Activated CD4-positive, alpha-beta T cell treated with anti-CD3 and anti-CD28 coated beads, Interleukin-2, amount 10 ng/mL, durations not matched to agents 24 days and 14 days (primary cell): ENCODE measurements at regions not wholly inside any gene's neighbourhood (a gene's known extent, or its start where the extent isn't known, plus 50 kb on each side); places are given as distances from the start of the nearest gene placed in this dataset.

Experiments used
- DNase-seq: peaks from one replicate; pipeline ENCODE4 v3.0.0; 2022
- H3K27ac Mint-ChIP-seq: one replicate; pipeline ENCODE4 v1.8.0; 2022; ENCODE audit warnings: mild to moderate bottlenecking, mixed read lengths
- H3K27me3 Mint-ChIP-seq: one replicate; pipeline ENCODE4 v1.8.0; 2022; ENCODE audit warnings: mixed read lengths
- H3K36me3 Mint-ChIP-seq: one replicate; pipeline ENCODE4 v1.8.0; 2022; ENCODE audit warnings: low read depth, mild to moderate bottlenecking, mixed read lengths
- H3K4me1 Mint-ChIP-seq: one replicate; pipeline ENCODE4 v1.8.0; 2021; ENCODE audit warnings: mixed read lengths
- H3K4me3 Mint-ChIP-seq: one replicate; pipeline ENCODE4 v1.8.0; 2022; ENCODE audit warnings: mild to moderate bottlenecking, moderate library complexity, mixed read lengths
- H3K9me3 Mint-ChIP-seq: one replicate; pipeline ENCODE4 v1.8.0; 2021; ENCODE audit warnings: mixed read lengths
- intact Hi-C: fragments of 100-400 bp; cut with micrococcal nuclease; formaldehyde crosslinking; loops from one replicate; pipeline ENCODE4 v1.15.1; 2023

DNA sequence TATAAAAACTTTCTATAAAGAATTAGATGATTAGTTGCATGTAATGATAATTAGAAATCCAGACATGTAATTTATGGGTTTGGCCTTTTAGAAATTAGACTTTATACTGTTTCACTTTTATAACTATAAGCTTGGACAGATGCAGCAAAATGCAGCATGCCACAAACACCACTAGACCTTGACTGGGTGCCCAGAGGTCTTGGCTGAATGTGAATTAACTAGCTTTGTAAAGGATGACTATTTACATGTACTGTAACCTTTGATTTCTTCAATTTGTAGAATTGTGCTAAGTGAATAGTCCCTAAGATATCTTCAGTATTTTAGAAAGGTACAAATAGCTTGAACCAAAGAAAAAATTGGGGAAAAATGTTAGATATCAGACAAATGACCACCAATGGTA, 2168.1 kb downstream of the MAT2B start:
- H3K36me3 Mint-ChIP-seq = no peaks in the 10 kb centered on the region
- H3K9me3 Mint-ChIP-seq = peaks cover 8% of the 10 kb centered on the region
- no peak for DNase-seq
- no peak overlapping the region for H3K27ac Mint-ChIP-seq
- no peaks in the 10 kb centered on the region for H3K27me3 Mint-ChIP-seq
- intact Hi-C loops = no loop called here
- no peaks in the 10 kb centered on the region for H3K4me1 Mint-ChIP-seq
- H3K4me3 Mint-ChIP-seq = no peak overlapping the region

DNA sequence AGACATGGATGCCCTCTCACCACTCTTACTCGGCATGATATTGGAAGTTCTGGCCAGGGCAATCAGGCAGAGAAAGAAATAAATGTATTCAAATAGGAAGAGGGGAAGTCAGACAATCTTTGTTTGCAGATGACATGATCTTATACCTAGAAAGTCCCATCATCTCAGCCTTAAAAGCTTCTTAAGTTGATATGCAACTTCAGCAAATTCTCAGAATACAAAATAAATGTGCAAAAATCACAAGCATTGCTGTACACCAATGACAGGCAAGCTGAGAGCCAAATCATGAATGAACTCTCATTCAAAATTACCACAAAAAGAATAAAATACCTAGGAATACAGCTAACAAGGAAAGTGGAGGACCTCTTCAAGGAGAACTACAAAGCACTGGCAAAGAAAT, 2190.4 kb downstream of the MAT2B start:
- Mint-ChIP-seq H3K4me3 (no peak overlapping the region), H3K4me1 (no peaks in the 10 kb centered on the region), H3K9me3 (peaks cover 5% of the 10 kb centered on the region), H3K27ac (no peak overlapping the region), H3K27me3 (no peaks in the 10 kb centered on the region), H3K36me3 (no peaks in the 10 kb centered on the region)
- intact Hi-C loops = no loop called here
- DNase-seq = no peak

DNA sequence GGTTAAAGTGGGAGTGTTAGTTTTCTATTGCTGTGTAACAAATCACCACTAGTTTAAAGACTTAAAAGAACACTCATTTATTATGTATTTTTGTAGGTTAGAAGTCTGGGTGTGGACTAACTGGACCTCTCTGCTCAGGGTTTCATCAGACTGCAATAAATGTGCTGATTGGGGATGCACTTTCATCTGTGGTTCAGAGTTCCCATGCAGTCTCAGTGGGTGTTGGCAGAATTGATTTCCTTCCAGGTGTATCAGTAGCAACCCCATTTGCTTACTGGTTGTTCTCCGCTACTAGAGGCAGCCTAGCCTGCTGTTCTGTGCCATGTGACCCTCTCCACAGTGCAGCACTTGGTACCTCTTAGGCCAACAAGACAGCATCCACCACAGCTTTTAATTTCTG, 2200.5 kb downstream of the MAT2B start:
- H3K4me1 Mint-ChIP-seq = no peaks in the 10 kb centered on the region
- H3K27me3 Mint-ChIP-seq = no peaks in the 10 kb centered on the region
- H3K27ac Mint-ChIP-seq = no peak overlapping the region
- DNase-seq = no peak
- no peak overlapping the region for H3K4me3 Mint-ChIP-seq
- no peaks in the 10 kb centered on the region for H3K36me3 Mint-ChIP-seq
- intact Hi-C loops = no loop called here
- no peaks in the 10 kb centered on the region for H3K9me3 Mint-ChIP-seq

DNA sequence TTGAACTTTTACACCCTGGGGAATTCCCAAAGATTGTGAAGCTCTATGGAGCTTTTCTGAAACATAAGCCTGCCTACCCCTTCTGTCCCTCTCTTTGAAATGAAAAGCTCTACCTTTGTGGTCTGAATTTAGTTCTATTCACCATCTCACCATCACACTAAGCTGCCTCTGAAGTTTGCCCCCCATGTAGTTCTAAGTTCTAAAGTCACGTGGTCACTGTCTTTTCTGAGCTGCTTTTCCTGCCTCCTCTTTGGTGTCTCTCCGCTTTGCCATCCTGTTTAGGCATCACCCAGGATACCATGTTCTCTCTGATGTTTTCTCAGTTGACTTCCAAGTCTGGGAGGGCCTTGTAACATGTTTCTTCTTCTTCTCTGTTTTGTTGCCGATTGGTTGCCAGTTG, 2206.6 kb downstream of the MAT2B start:
- no peaks in the 10 kb centered on the region for H3K4me1 Mint-ChIP-seq
- H3K27me3 Mint-ChIP-seq = no peaks in the 10 kb centered on the region
- no peaks in the 10 kb centered on the region for H3K9me3 Mint-ChIP-seq
- H3K27ac Mint-ChIP-seq = no peak overlapping the region
- H3K4me3 Mint-ChIP-seq = no peak overlapping the region
- intact Hi-C loops = no loop called here
- no peak for DNase-seq
- H3K36me3 Mint-ChIP-seq = no peaks in the 10 kb centered on the region

DNA sequence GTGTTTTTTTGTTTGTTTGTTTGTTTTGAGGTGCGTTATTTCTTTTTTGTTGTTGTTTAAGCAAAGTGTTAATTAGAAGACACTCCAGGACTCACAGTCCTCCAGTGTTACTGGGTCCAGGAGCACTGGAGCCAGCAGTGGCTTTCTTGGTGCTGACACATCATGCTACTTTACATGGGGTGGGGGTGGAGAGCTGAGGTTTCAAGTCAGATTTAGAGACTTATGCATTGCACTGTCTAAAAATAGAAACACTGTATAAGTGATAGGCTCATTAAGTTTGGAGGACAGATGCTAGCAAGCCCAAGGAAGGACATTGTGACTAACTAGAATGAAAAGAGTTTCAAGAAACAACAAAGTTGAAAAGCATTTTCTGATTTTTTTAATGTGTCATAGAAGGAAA, 2209.2 kb downstream of the MAT2B start:
- intact Hi-C loops = no loop called here
- Mint-ChIP-seq H3K27me3 (no peaks in the 10 kb centered on the region), H3K4me1 (no peaks in the 10 kb centered on the region), H3K4me3 (no peak overlapping the region), H3K36me3 (no peaks in the 10 kb centered on the region), H3K9me3 (no peaks in the 10 kb centered on the region), H3K27ac (no peak overlapping the region)
- no peak for DNase-seq

DNA sequence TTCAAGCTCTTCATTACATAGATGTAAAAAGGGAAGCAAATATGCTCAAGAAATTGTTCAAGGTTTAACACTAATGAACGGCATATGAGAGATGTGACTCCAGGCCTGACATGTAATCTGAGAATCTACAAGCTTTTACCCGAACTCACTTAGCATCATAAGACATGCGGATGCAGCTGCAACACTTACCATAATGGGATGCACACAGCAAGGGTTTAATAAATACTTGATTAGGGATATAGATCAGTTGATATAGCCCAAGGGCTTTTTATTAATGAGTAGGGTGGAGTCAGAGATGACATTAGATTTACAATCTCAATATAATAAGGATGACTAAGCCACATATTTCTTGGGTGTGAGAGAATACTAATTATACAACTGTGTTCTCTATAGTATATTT, 2215.5 kb downstream of the MAT2B start:
- no peaks in the 10 kb centered on the region for H3K4me1 Mint-ChIP-seq
- no peak overlapping the region for H3K27ac Mint-ChIP-seq
- no peak overlapping the region for H3K4me3 Mint-ChIP-seq
- intact Hi-C loops = no loop called here
- no peaks in the 10 kb centered on the region for H3K27me3 Mint-ChIP-seq
- no peaks in the 10 kb centered on the region for H3K36me3 Mint-ChIP-seq
- DNase-seq = no peak
- H3K9me3 Mint-ChIP-seq = peaks cover 6% of the 10 kb centered on the region

DNA sequence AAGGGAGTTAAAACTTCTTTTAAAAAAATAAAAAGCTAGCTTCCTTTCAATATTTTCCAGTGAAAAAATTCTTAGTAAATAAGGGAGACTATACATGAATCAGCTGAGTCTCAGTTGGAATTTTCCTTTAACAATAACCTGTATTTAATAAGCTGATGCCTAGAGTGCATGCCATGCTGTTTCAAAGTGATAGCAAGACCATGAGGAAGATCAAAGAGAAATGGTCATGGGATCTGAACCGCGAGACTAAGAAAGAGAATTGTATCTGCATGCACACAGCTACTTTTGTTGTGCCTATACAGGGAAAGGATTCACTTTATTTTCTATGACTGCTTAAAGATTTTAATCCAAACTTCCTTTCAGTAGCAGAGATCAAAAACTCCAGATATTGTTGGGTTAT, 2217.0 kb downstream of the MAT2B start:
- Mint-ChIP-seq H3K9me3 (peaks cover 6% of the 10 kb centered on the region), H3K36me3 (no peaks in the 10 kb centered on the region), H3K27ac (no peak overlapping the region), H3K27me3 (no peaks in the 10 kb centered on the region), H3K4me1 (no peaks in the 10 kb centered on the region), H3K4me3 (no peak overlapping the region)
- DNase-seq = no peak
- intact Hi-C loops = no loop called here

DNA sequence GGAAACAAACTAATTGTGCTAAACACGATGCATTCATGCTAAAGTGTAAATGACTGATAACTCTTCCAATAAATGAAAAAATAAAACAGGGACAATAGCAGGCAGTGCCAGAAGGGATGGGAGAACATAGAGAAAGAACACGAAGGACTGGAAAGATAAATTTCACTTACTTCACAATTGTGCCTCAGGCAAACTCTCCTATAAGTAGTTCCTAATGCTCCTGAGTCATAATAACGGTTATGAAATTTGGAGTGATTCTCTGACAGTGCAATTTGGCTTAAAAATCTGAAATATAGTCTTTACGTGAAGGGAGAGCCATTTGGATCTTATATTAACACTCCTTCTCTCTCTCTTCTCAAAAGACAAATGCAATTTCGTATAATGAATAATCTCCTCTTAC, 2218.5 kb downstream of the MAT2B start:
- Mint-ChIP-seq H3K27me3 (no peaks in the 10 kb centered on the region), H3K36me3 (no peaks in the 10 kb centered on the region), H3K27ac (no peak overlapping the region), H3K9me3 (peaks cover 6% of the 10 kb centered on the region), H3K4me3 (no peak overlapping the region), H3K4me1 (no peaks in the 10 kb centered on the region)
- intact Hi-C loops = no loop called here
- no peak for DNase-seq

DNA sequence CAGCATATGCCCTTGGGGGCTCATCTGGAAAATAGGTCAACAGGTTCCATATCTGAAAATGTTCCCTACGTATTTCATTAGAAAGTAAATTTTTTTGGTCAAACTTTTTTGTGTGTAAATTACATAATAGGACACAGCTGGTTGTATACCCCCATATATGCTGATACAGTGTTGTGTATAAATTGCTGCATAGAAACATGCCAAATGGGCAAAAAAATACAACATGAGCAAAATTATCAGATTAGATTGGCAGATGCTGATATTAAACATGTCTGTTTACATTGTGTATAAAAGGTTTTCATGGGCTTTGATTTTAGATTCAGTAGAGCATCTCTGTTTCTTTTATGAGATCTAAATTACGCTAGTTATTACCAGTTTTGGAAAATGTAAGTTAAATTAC, 2223.0 kb downstream of the MAT2B start:
- H3K36me3 Mint-ChIP-seq = no peaks in the 10 kb centered on the region
- intact Hi-C loops = no loop called here
- H3K9me3 Mint-ChIP-seq = peaks cover 6% of the 10 kb centered on the region
- no peak for DNase-seq
- H3K27me3 Mint-ChIP-seq = no peaks in the 10 kb centered on the region
- H3K4me1 Mint-ChIP-seq = no peaks in the 10 kb centered on the region
- H3K4me3 Mint-ChIP-seq = no peak overlapping the region
- H3K27ac Mint-ChIP-seq = no peak overlapping the region

DNA sequence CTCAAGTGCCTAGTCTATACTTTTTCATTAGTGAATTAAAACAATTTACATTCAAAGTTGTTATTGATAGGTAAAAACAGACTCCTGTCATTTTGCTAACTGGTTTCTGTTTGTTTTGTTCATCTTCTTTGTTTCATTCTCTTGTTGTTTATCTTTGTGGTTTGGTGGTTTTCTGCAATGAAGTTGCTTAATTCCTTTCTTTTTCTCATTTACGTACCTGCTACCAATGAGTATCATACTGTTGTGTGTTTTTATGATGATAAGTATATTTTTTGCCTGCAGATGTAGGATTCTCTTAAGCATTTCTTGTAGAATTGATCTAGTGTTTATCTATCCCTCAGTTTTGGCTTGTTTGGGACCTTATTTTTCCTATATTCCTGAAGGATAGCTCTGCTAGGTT, 2230.0 kb downstream of the MAT2B start:
- H3K36me3 Mint-ChIP-seq = no peaks in the 10 kb centered on the region
- no peak overlapping the region for H3K4me3 Mint-ChIP-seq
- intact Hi-C loops = no loop called here
- no peaks in the 10 kb centered on the region for H3K27me3 Mint-ChIP-seq
- H3K4me1 Mint-ChIP-seq = no peaks in the 10 kb centered on the region
- no peak for DNase-seq
- no peak overlapping the region for H3K27ac Mint-ChIP-seq
- H3K9me3 Mint-ChIP-seq = peaks cover 8% of the 10 kb centered on the region

DNA sequence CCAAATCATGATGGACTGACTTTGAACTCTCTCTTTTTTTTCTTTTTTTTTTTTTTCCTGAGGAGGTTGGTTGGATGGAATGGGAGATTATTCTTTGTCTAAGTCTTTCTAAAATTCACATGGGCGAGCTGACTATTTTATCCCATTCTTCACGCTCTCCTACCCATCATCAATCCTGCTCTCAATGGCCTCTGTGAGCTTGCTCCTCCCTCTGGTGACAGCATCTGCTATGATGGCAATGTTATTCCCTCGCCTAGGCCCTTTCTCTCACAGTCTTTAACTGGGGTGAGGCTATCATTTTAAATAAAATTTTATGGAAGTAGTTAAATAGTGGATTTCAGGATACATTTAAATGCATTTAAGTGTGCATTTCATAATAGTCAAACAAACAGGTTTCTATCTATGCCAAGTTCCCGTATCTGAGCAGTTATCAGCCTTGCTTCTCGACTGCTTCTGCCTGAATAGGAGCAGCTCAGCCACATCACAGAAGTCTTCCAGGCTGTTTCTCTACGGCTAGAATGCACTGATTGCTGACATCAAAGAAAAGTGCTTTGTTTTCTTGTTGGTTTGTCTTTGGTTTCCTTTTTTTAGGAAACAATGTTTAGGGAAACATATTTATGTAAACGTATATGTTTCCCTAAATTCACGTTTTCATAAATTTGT, 2233.8 kb downstream of the MAT2B start:
- H3K4me1 Mint-ChIP-seq = no peaks in the 10 kb centered on the region
- no peak overlapping the region for H3K27ac Mint-ChIP-seq

DNA sequence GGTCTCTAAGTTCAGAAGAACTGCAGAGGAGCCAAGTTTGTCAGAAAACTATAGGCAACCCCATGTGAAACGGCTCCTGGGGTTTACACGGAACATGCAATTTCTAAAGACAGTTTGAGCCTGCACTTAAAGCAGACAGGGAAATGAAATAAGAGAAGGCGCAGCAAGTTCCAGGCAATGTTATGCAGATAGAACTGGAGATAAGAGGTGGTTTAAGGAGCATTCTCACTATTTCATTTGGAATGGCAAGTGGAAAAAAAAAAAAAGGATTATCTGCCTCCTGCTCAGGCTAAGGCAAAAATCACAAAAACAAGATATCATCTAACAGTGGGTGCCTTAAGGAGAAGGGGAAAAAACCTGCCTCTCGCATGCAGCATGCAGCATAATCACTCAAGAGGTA, 2252.4 kb downstream of the MAT2B start:
- Mint-ChIP-seq H3K27me3 (no peaks in the 10 kb centered on the region), H3K36me3 (no peaks in the 10 kb centered on the region), H3K4me3 (no peak overlapping the region), H3K9me3 (peaks cover 9% of the 10 kb centered on the region), H3K4me1 (no peaks in the 10 kb centered on the region), H3K27ac (no peak overlapping the region)
- DNase-seq = no peak
- intact Hi-C loops = no loop called here

More for the DNA sequence above, 2233.8 kb downstream of the MAT2B start:
- Mint-ChIP-seq H3K9me3 (peaks cover 5% of the 10 kb centered on the region), H3K36me3 (no peaks in the 10 kb centered on the region), H3K4me3 (no peak overlapping the region), H3K27me3 (no peaks in the 10 kb centered on the region)
- intact Hi-C loops = no loop called here
- DNase-seq = no peak

DNA sequence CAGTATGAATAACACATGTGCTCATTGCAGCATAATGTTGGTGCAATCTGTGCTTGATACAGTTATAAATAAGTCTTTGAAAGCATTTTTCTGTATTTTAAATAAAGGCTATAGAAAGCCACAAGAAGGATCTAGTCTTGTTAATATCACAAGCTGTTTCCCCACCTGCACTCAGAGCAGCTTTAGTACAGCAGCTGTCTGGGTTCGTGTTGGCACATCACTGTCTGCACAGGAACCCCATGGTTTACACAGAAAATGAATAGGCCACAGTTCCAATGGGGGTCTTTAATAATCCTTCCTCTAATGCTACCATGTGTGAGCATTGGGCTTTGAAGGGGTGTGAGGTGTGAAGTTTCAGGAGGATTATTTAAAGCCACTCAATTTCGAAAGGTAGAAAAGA, 2269.7 kb downstream of the MAT2B start:
- Mint-ChIP-seq H3K36me3 (no peaks in the 10 kb centered on the region), H3K27ac (no peak overlapping the region), H3K4me3 (no peak overlapping the region), H3K9me3 (peaks cover 4% of the 10 kb centered on the region), H3K4me1 (no peaks in the 10 kb centered on the region), H3K27me3 (no peaks in the 10 kb centered on the region)
- intact Hi-C loops = no loop called here
- no peak for DNase-seq

DNA sequence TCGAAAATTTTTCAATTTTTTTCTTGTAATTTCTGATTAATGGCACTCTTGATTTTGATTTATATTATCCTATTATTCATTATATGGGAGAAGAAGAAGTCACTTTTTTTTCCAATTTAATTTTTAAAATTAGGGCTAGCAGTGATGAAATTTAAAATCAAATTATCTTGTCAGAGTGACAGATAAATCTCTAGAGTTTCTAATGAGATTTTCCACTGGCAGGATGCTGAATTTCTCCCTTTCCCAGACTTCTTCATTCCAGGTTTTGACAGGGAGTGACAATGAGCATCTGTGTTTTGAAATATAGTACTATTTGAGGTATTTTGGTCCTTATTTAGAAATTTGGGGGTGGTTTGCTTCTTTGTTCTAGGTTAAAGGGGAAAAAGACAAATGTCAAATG, 2274.1 kb downstream of the MAT2B start:
- Mint-ChIP-seq H3K4me1 (no peaks in the 10 kb centered on the region), H3K27ac (no peak overlapping the region), H3K36me3 (no peaks in the 10 kb centered on the region), H3K4me3 (no peak overlapping the region), H3K27me3 (no peaks in the 10 kb centered on the region), H3K9me3 (no peaks in the 10 kb centered on the region)
- intact Hi-C loops = no loop called here
- DNase-seq = no peak

DNA sequence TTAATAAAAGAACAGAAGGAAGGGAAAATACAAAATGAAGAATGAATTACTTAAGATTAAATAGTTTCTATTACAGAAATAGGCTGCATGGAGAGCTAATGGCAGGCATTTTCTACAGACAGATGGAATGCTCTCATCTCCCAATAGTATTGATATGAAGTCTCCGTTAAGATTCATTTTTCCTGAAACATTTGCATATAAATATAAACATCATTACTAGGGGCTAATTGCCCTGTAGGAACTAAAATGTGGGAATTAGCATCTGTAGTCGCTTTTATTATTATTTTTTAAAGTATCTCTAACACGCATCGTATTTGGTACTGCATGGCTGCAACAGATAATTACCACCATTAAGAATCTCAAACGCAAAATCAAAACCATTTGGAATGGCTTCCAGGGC, 2275.5 kb downstream of the MAT2B start:
- H3K36me3 Mint-ChIP-seq = no peaks in the 10 kb centered on the region
- H3K27ac Mint-ChIP-seq = no peak overlapping the region
- H3K4me1 Mint-ChIP-seq = no peaks in the 10 kb centered on the region
- intact Hi-C loops = no loop called here
- H3K4me3 Mint-ChIP-seq = no peak overlapping the region
- no peaks in the 10 kb centered on the region for H3K27me3 Mint-ChIP-seq
- DNase-seq = no peak
- H3K9me3 Mint-ChIP-seq = no peaks in the 10 kb centered on the region
